Nephron (organoid): ENCODE measurements at regions not wholly inside any gene's neighbourhood (a gene's known extent, or its start where the extent isn't known, plus 50 kb on each side); places are given as distances from the start of the nearest gene placed in this dataset.

Source experiments
- H3K27ac Mint-ChIP-seq, 3 experiments: 2 replicates each; pipeline ENCODE4 v1.8.0; 2020; ENCODE audit warnings: mixed read lengths in 3 of 3, mild to moderate bottlenecking in 2 of 3, moderate library complexity in 1 of 3
- H3K27me3 Mint-ChIP-seq: 2 replicates; pipeline ENCODE4 v1.8.0; 2021; ENCODE audit warnings: low read depth, mild to moderate bottlenecking, moderate library complexity, mixed read lengths
- H3K36me3 Mint-ChIP-seq: 2 replicates; pipeline ENCODE4 v1.8.0; 2020; ENCODE audit warnings: low read depth, mixed read lengths
- H3K4me1 Mint-ChIP-seq: 2 replicates; pipeline ENCODE4 v1.8.0; 2020; ENCODE audit warnings: mixed read lengths
- H3K4me3 Mint-ChIP-seq, 3 experiments: 2 replicates each; pipeline ENCODE4 v1.8.0; 2020; ENCODE audit warnings: mild to moderate bottlenecking in 3 of 3, mixed read lengths in 3 of 3, moderate library complexity in 2 of 3
- H3K9me3 Mint-ChIP-seq: 2 replicates; pipeline ENCODE4 v1.8.0; 2020; ENCODE audit warnings: mixed read lengths
- CTCF ChIP-seq, 3 experiments: fragments of 200-600 bp; sonication (generic); IDR thresholded peaks; one replicate each; pipeline ENCODE4 v1.5.0; 2021; ENCODE audit warnings: antibody characterized with exemption in 3 of 3; ENCODE audit not compliant: unreplicated experiment in 3 of 3

GRCh38 chr13:74523057-74523456, 388.9 kb upstream of the KLF12 start:
- no peak overlapping the region for H3K27ac Mint-ChIP-seq
- no peaks in the 10 kb centered on the region for H3K4me1 Mint-ChIP-seq
- H3K36me3 Mint-ChIP-seq: no peaks in the 10 kb centered on the region
- H3K9me3 Mint-ChIP-seq: peaks cover 3% of the 10 kb centered on the region
- H3K27me3 Mint-ChIP-seq: no peaks in the 10 kb centered on the region
- TF ChIP-seq CTCF (IDR thresholded peaks at IDR 0.05; ENCODE audit: unreplicated experiment in 3 of 3): no peak
- no peak overlapping the region for H3K4me3 Mint-ChIP-seq

- no peaks in the 10 kb centered on the region for H3K4me1 Mint-ChIP-seq
- no peaks in the 10 kb centered on the region for H3K36me3 Mint-ChIP-seq
- peaks cover 3% of the 10 kb centered on the region for H3K27me3 Mint-ChIP-seq
- no peak overlapping the region for H3K4me3 Mint-ChIP-seq
- no peak for TF ChIP-seq CTCF (IDR thresholded peaks at IDR 0.05; ENCODE audit: unreplicated experiment in 3 of 3)
- H3K27ac Mint-ChIP-seq: no peak overlapping the region
- H3K9me3 Mint-ChIP-seq: no peaks in the 10 kb centered on the region
Observed at GRCh38 chr13:74511523-74511922, 377.3 kb upstream of the KLF12 start.

GRCh38 chr13:74487091-74487722, 353.0 kb upstream of the KLF12 start:
- H3K4me1 Mint-ChIP-seq: peaks cover 4% of the 10 kb centered on the region
- peaks cover 5% of the 10 kb centered on the region for H3K9me3 Mint-ChIP-seq
- no peak overlapping the region for H3K4me3 Mint-ChIP-seq
- H3K27me3 Mint-ChIP-seq: no peaks in the 10 kb centered on the region
- no peak for TF ChIP-seq CTCF (IDR thresholded peaks at IDR 0.05; ENCODE audit: unreplicated experiment in 3 of 3)
- no peaks in the 10 kb centered on the region for H3K36me3 Mint-ChIP-seq
- H3K27ac Mint-ChIP-seq: no peak overlapping the region

GRCh38 chr13:74485757-74486156, 351.6 kb upstream of the KLF12 start:
- TF ChIP-seq CTCF (IDR thresholded peaks at IDR 0.05; ENCODE audit: unreplicated experiment in 3 of 3): no peak
- Mint-ChIP-seq H3K4me1 (peaks cover 4% of the 10 kb centered on the region), H3K4me3 (no peak overlapping the region)

GRCh38 chr13:74479124-74479523, 344.9 kb upstream of the KLF12 start:
- no peak overlapping the region for H3K4me3 Mint-ChIP-seq
- peaks cover 3% of the 10 kb centered on the region for H3K9me3 Mint-ChIP-seq
- no peak for TF ChIP-seq CTCF (IDR thresholded peaks at IDR 0.05; ENCODE audit: unreplicated experiment in 3 of 3)

More at GRCh38 chr13:74485757-74486156, 351.6 kb upstream of the KLF12 start:
- H3K9me3 Mint-ChIP-seq: peaks cover 5% of the 10 kb centered on the region
- no peak overlapping the region for H3K27ac Mint-ChIP-seq
- H3K36me3 Mint-ChIP-seq: no peaks in the 10 kb centered on the region
- H3K27me3 Mint-ChIP-seq: no peaks in the 10 kb centered on the region

GRCh38 chr13:74476788-74477187, 342.6 kb upstream of the KLF12 start:
- Mint-ChIP-seq H3K4me1 (no peaks in the 10 kb centered on the region), H3K27ac (no peak overlapping the region), H3K4me3 (no peak overlapping the region), H3K36me3 (no peaks in the 10 kb centered on the region), H3K9me3 (peaks cover 3% of the 10 kb centered on the region), H3K27me3 (no peaks in the 10 kb centered on the region)
- no peak for TF ChIP-seq CTCF (IDR thresholded peaks at IDR 0.05; ENCODE audit: unreplicated experiment in 3 of 3)

More at GRCh38 chr13:74479124-74479523, 344.9 kb upstream of the KLF12 start:
- no peaks in the 10 kb centered on the region for H3K36me3 Mint-ChIP-seq
- H3K27ac Mint-ChIP-seq: no peak overlapping the region
- no peaks in the 10 kb centered on the region for H3K27me3 Mint-ChIP-seq
- no peaks in the 10 kb centered on the region for H3K4me1 Mint-ChIP-seq
